ENCODE measurements at regions not wholly inside any gene's neighbourhood (a gene's known extent, or its start where the extent isn't known, plus 50 kb on each side); places are given as distances from the start of the nearest gene placed in this dataset.
"Not testable (repeated sequence)": the region's sequence is repeated elsewhere in the genome, so short reads cannot be mapped to it uniquely, and the experiment has no call there.

DNA sequence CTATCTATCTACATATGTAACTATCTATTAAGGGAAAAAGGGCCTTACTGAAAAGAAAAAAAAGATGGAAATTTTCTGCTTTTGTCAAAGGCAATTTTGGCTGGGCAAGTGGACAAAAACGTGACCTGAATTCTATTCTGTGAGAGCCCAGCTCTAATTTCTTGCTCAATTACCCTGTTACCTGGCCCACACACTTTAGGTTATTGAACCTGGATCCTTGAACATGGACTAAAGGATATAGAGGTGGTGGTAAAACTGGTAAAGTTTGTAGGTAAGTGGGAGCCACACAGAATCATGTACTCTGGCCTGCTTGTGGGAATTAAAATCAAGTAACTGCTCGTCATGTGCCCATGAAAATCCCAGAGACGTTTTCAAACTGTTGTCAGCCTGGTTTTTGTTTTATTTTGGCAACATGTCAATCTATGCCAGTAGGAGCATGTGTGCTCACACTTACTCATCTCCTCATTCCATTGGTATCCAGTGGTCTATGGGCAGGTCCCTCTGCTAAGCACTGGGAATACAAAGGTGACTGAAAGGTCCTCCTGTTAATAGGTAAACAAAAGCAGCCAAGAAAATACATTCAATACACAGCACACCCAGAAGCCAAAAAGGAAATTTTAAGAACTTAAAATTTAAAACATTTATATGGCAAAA lies 113.7 kb upstream of the WARS2 start:
- H3K4me2 ChIP-seq (ENCODE audit: low read length) = no peak overlapping the region
- ChIA-PET POLR2A (no interaction called here), RAD21 (ENCODE audit: low non-redundant PET in 1 of 2, low total read pairs in 2 of 2, uncharacterized antibody in 2 of 2, unreplicated experiment in 2 of 2) (no interaction called here), CTCF (no interaction called here)
- H3K4me3 ChIP-seq (replicated peaks in 1 of 2; ENCODE audit: low read depth in 1 of 2, low read length in 2 of 2) = no peak overlapping the region
- no peak overlapping the region for H3K9ac ChIP-seq (ENCODE audit: low read length)
- no peaks in the 10 kb centered on the region for H3K36me3 ChIP-seq (ENCODE audit: control insufficient read depth in 1 of 2, insufficient read depth in 2 of 2, low read length in 2 of 2)
- H3K79me2 ChIP-seq (ENCODE audit: insufficient read depth, low read length) = no peaks in the 10 kb centered on the region
- no peaks in the 10 kb centered on the region for H3K9me2 ChIP-seq (ENCODE audit: insufficient read depth)
- 0 out of 4 replicates have a peak, but pooled peaks cover 0 to 3% of the 10 kb centered on the region in 2 experiments for H3K4me1 ChIP-seq (ENCODE audit: control insufficient read depth in 1 of 2, insufficient read depth in 2 of 2, low read length in 2 of 2)
- ATAC-seq = no peak
- intact Hi-C loops (cut with micrococcal nuclease) = no loop called here
- no peaks in the 10 kb centered on the region for H3K27me3 ChIP-seq (ENCODE audit: insufficient read depth, low read length)
- no peak overlapping the region for H3K27ac ChIP-seq (ENCODE audit: low read depth, low read length)
- no peaks in the 10 kb centered on the region for H4K20me1 ChIP-seq (ENCODE audit: insufficient read depth)
- TF ChIP-seq RAD21 (IDR thresholded peaks at IDR 0.05; ENCODE audit: low read depth) (no peak), YY1 (IDR thresholded peaks at IDR 0.05; ENCODE audit: extremely low read depth, insufficient replicate concordance, low read depth, low read length) (no peak), ZFX (IDR thresholded peaks at IDR 0.05) (no peak), EZH2phosphoT487 (IDR thresholded peaks at IDR 0.05; ENCODE audit: borderline replicate concordance) (no peak), POLR2AphosphoS5 (IDR thresholded peaks at IDR 0.05; ENCODE audit: low read depth, low read length) (no peak), ZNF274 (IDR thresholded peaks at IDR 0.05; ENCODE audit: low read depth, low read length) (no peak), TCF7L2 (IDR thresholded peaks at IDR 0.05; ENCODE audit: borderline replicate concordance, extremely low read depth, insufficient read depth, insufficient read length) (no peak), SRF (IDR thresholded peaks at IDR 0.05; ENCODE audit: low read depth) (no peak), ELF1 (IDR thresholded peaks at IDR 0.05; ENCODE audit: borderline replicate concordance, low read depth) (no peak), JUND (IDR thresholded peaks at IDR 0.05) (no peak), POLR2A (IDR thresholded peaks at IDR 0.05; ENCODE audit: borderline replicate concordance, extremely low read depth, insufficient read depth, insufficient read length) (no peak), CBX3 (IDR thresholded peaks at IDR 0.05; ENCODE audit: low read depth) (no peak), EZH2 (IDR thresholded peaks at IDR 0.05) (no peak)
- TF ChIP-seq, protein P1, sequence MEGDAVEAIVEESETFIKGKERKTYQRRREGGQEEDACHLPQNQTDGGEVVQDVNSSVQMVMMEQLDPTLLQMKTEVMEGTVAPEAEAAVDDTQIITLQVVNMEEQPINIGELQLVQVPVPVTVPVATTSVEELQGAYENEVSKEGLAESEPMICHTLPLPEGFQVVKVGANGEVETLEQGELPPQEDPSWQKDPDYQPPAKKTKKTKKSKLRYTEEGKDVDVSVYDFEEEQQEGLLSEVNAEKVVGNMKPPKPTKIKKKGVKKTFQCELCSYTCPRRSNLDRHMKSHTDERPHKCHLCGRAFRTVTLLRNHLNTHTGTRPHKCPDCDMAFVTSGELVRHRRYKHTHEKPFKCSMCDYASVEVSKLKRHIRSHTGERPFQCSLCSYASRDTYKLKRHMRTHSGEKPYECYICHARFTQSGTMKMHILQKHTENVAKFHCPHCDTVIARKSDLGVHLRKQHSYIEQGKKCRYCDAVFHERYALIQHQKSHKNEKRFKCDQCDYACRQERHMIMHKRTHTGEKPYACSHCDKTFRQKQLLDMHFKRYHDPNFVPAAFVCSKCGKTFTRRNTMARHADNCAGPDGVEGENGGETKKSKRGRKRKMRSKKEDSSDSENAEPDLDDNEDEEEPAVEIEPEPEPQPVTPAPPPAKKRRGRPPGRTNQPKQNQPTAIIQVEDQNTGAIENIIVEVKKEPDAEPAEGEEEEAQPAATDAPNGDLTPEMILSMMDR (IDR thresholded peaks at IDR 0.05 in 2 of 3, conservative IDR thresholded peaks at IDR 0.05 in 1 of 3; ENCODE audit: borderline replicate concordance in 1 of 3, insufficient read depth in 1 of 3, low read depth in 2 of 3, low read length in 2 of 3) = no peak
- TF ChIP-seq, protein P2, sequence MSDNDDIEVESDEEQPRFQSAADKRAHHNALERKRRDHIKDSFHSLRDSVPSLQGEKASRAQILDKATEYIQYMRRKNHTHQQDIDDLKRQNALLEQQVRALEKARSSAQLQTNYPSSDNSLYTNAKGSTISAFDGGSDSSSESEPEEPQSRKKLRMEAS (IDR thresholded peaks at IDR 0.05) = no peak
- TF ChIP-seq, protein P3, sequence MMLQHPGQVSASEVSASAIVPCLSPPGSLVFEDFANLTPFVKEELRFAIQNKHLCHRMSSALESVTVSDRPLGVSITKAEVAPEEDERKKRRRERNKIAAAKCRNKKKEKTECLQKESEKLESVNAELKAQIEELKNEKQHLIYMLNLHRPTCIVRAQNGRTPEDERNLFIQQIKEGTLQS (IDR thresholded peaks at IDR 0.05) = no peak
- TF ChIP-seq, protein P4, sequence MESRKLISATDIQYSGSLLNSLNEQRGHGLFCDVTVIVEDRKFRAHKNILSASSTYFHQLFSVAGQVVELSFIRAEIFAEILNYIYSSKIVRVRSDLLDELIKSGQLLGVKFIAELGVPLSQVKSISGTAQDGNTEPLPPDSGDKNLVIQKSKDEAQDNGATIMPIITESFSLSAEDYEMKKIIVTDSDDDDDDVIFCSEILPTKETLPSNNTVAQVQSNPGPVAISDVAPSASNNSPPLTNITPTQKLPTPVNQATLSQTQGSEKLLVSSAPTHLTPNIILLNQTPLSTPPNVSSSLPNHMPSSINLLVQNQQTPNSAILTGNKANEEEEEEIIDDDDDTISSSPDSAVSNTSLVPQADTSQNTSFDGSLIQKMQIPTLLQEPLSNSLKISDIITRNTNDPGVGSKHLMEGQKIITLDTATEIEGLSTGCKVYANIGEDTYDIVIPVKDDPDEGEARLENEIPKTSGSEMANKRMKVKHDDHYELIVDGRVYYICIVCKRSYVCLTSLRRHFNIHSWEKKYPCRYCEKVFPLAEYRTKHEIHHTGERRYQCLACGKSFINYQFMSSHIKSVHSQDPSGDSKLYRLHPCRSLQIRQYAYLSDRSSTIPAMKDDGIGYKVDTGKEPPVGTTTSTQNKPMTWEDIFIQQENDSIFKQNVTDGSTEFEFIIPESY (IDR thresholded peaks at IDR 0.05; ENCODE audit: extremely low read depth, insufficient replicate concordance, low read length) = no peak
- BruUV-seq (replicated peaks) = no TSS peak
- DNase-seq (ENCODE audit: low read depth, low spot score) = no peak
- no peaks in the 10 kb centered on the region for H3K9me3 ChIP-seq (ENCODE audit: control insufficient read depth in 1 of 2, insufficient read depth in 1 of 2, low read depth in 1 of 2, low read length in 2 of 2)
- H2AFZ ChIP-seq (ENCODE audit: low read depth, low read length, poor library complexity, severe bottlenecking) = no peak overlapping the region

DNA sequence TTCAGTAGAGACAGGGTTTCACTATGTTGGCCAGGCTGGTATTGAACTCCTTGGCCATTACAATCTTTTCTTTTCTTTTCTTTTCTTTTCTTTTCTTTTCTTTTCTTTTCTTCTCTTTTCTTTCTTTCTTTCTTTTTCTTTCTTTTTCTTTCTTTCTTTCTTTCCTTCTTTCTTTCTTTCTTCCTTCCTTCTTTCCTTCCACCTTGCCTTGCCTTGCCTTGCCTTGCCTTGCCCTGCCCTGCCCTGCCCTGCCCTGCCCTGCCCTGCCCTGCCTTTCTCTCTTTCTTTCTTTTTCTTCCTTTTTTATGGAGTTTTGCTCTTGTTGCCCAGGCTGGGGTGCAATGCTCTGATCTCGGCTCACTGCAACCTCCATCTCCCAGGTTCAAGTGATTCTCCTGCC lies 112.5 kb upstream of the HAO2 start:
- H3K9me2 ChIP-seq (ENCODE audit: insufficient read depth); CTCF ChIA-PET; H3K9me3 ChIP-seq (ENCODE audit: control insufficient read depth in 1 of 2, insufficient read depth in 1 of 2, low read depth in 1 of 2, low read length in 2 of 2); H3K79me2 ChIP-seq (ENCODE audit: insufficient read depth, low read length); RAD21 ChIA-PET (ENCODE audit: low non-redundant PET in 1 of 2, low total read pairs in 2 of 2, uncharacterized antibody in 2 of 2, unreplicated experiment in 2 of 2); H3K4me3 ChIP-seq (replicated peaks in 1 of 2; ENCODE audit: low read depth in 1 of 2, low read length in 2 of 2); H3K36me3 ChIP-seq (ENCODE audit: control insufficient read depth in 1 of 2, insufficient read depth in 2 of 2, low read length in 2 of 2); DNase-seq (ENCODE audit: low read depth, low spot score); intact Hi-C loops (cut with micrococcal nuclease); H3K27me3 ChIP-seq (ENCODE audit: insufficient read depth, low read length); H3K4me1 ChIP-seq (ENCODE audit: control insufficient read depth in 1 of 2, insufficient read depth in 2 of 2, low read length in 2 of 2); H4K20me1 ChIP-seq (ENCODE audit: insufficient read depth); POLR2A ChIA-PET; BruUV-seq (replicated peaks); ATAC-seq; H3K9ac ChIP-seq (ENCODE audit: low read length); H2AFZ ChIP-seq (ENCODE audit: low read depth, low read length, poor library complexity, severe bottlenecking); H3K4me2 ChIP-seq (ENCODE audit: low read length); H3K27ac ChIP-seq (ENCODE audit: low read depth, low read length): not testable (repeated sequence)

All from HCT116 (cell line).